Breast epithelium (tissue), 4 donors: ENCODE measurements at regions not wholly inside any gene's neighbourhood (a gene's known extent, or its start where the extent isn't known, plus 50 kb on each side); places are given as distances from the start of the nearest gene placed in this dataset.

Source experiments
- DNase-seq, 2 donors: peaks; one replicate each; pipeline ENCODE4 v3.0.0-alpha.2; 2019; ENCODE audit warnings: low spot score in 2 of 2
- H3K27ac ChIP-seq, 2 donors: fragments of 200-600 bp; sonication (generic) in 1 of 2; one replicate each; pipeline ENCODE4 v1.5.1; 2016 to 2019; ENCODE audit warnings: mild to moderate bottlenecking in 1 of 2
- H3K27me3 ChIP-seq, 2 donors: fragments of 200-600 bp; sonication (generic) in 1 of 2; one replicate each; pipeline versions ENCODE4 v1.5.1 to v1.6.0; 2017 to 2019; ENCODE audit warnings: control low read depth in 1 of 2, mild to moderate bottlenecking in 1 of 2
- H3K36me3 ChIP-seq: fragments of 200-600 bp; one replicate; pipeline ENCODE4 v1.5.1; 2019
- H3K4me1 ChIP-seq, 2 donors: fragments of 200-600 bp; sonication (generic); one replicate each; pipeline ENCODE4 v1.5.1; 2016 to 2019; ENCODE audit warnings: control low read depth in 1 of 2
- H3K4me3 ChIP-seq, 3 donors: fragments of 200-600 bp; sonication (generic); 1 replicate in 2 of 3; 2 replicates in 1 of 3; pipeline ENCODE4 v1.5.1; 2016 to 2019; ENCODE audit warnings: mild to moderate bottlenecking in 3 of 3, moderate library complexity in 2 of 3
- H3K9me3 ChIP-seq, 2 donors: fragments of 200-600 bp; sonication (generic) in 1 of 2; one replicate each; pipeline ENCODE4 v1.5.1; 2016 to 2019; ENCODE audit warnings: control low read depth in 1 of 2
- CTCF ChIP-seq, 3 donors: fragments of 450-650 bp; IDR thresholded peaks; one replicate each; pipeline ENCODE4 v1.5.1; 2016 to 2017; ENCODE audit warnings: antibody characterized with exemption in 3 of 3, mild to moderate bottlenecking in 3 of 3, moderate library complexity in 3 of 3
- POLR2A ChIP-seq: fragments of 450-650 bp; IDR thresholded peaks from one replicate; pipeline ENCODE4 v1.6.1; 2016; ENCODE audit warnings: antibody characterized with exemption, mild to moderate bottlenecking, moderate library complexity
- POLR2AphosphoS5 ChIP-seq, 3 donors: sonication (generic); formaldehyde crosslinking; IDR thresholded peaks; one replicate each; pipeline ENCODE4 v1.6.1; 2017; ENCODE audit warnings: antibody characterized with exemption in 3 of 3
- intact Hi-C: fragments of 100-400 bp; cut with DNase I; formaldehyde crosslinking; loops from one replicate; pipeline ENCODE4 v1.15.1; 2023; ENCODE audit warnings: low total_unique reads

GRCh38 chr5:54909911-54910870, 75.2 kb downstream of the ESM1 start:
- Histone ChIP-seq H3K27ac (no peak overlapping the region), H3K27me3 (peaks cover 0 to 5% of the 10 kb centered on the region in 2 donors), H3K4me1 (no peaks in the 10 kb centered on the region), H3K36me3 (no peaks in the 10 kb centered on the region), H3K9me3 (no peaks in the 10 kb centered on the region), H3K4me3 (no peak overlapping the region)
- intact Hi-C loops: loop anchor here (5.0 kb wide), 1 partner anchor 93 kb away; no protein-coding TSS in a partner anchor
- DNase-seq: no peak
- no peak for TF ChIP-seq CTCF (IDR thresholded peaks at IDR 0.05)
- TF ChIP-seq POLR2A: no peak
- TF ChIP-seq POLR2AphosphoS5 (IDR thresholded peaks at IDR 0.05): no peak

GRCh38 chr5:54908774-54909525, 76.4 kb downstream of the ESM1 start:
- no peak for TF ChIP-seq CTCF (IDR thresholded peaks at IDR 0.05)
- no peak for TF ChIP-seq POLR2AphosphoS5 (IDR thresholded peaks at IDR 0.05)
- no peak for TF ChIP-seq POLR2A
- Histone ChIP-seq H3K36me3 (no peaks in the 10 kb centered on the region), H3K4me1 (no peaks in the 10 kb centered on the region), H3K27me3 (peaks cover 0 to 5% of the 10 kb centered on the region in 2 donors), H3K4me3 (no peak overlapping the region), H3K27ac (no peak overlapping the region), H3K9me3 (no peaks in the 10 kb centered on the region)
- no peak for DNase-seq
- intact Hi-C loops: no loop called here

- Histone ChIP-seq H3K4me1 (no peaks in the 10 kb centered on the region), H3K27me3 (peaks cover 0 to 5% of the 10 kb centered on the region in 2 donors), H3K36me3 (no peaks in the 10 kb centered on the region), H3K9me3 (no peaks in the 10 kb centered on the region), H3K4me3 (no peak overlapping the region), H3K27ac (no peak overlapping the region)
- peak in 1 of 2 donors; percentile 30 for DNase-seq
- intact Hi-C loops: no loop called here
- TF ChIP-seq POLR2AphosphoS5 (IDR thresholded peaks at IDR 0.05): no peak
- TF ChIP-seq CTCF (IDR thresholded peaks at IDR 0.05): peak in 2 of 3 donors; percentile 34 to 39
- no peak for TF ChIP-seq POLR2A
Observed at GRCh38 chr5:54905942-54906537, 79.4 kb downstream of the ESM1 start.

- no peak overlapping the region for H3K27ac ChIP-seq
- H3K4me1 ChIP-seq: no peaks in the 10 kb centered on the region
- no peak overlapping the region for H3K4me3 ChIP-seq
- TF ChIP-seq POLR2A: no peak
- TF ChIP-seq POLR2AphosphoS5 (IDR thresholded peaks at IDR 0.05): no peak
- TF ChIP-seq CTCF (IDR thresholded peaks at IDR 0.05): no peak
- H3K27me3 ChIP-seq: peaks cover 0 to 5% of the 10 kb centered on the region in 2 donors
- DNase-seq: no peak
- intact Hi-C loops: no loop called here
- no peaks in the 10 kb centered on the region for H3K36me3 ChIP-seq
- H3K9me3 ChIP-seq: no peaks in the 10 kb centered on the region
Observed at GRCh38 chr5:54905246-54905795, 80.1 kb downstream of the ESM1 start.
